Stomach (tissue), 4 donors: ENCODE measurements at regions not wholly inside any gene's neighbourhood (a gene's known extent, or its start where the extent isn't known, plus 50 kb on each side); places are given as distances from the start of the nearest gene placed in this dataset.

Experiments used
- POLR2A ChIP-seq, 4 donors: fragments of 450-650 bp; IDR thresholded peaks; one replicate each; pipeline ENCODE4 v1.6.1; 2016; ENCODE audit warnings: antibody characterized with exemption in 4 of 4, control low read depth in 2 of 4, mild to moderate bottlenecking in 1 of 4, moderate library complexity in 1 of 4
- TF ChIP-seq, protein P1 (sequence below), 7 experiments: fragments of 450-650 bp in 4 of 7; fragments of 200-600 bp in 3 of 7; sonication (generic) in 3 of 7; IDR thresholded peaks; one replicate each; pipeline ENCODE4 v1.5.1; 2016 to 2019; ENCODE audit warnings: antibody characterized with exemption in 7 of 7, control low read depth in 2 of 7, mild to moderate bottlenecking in 1 of 7

DNA sequence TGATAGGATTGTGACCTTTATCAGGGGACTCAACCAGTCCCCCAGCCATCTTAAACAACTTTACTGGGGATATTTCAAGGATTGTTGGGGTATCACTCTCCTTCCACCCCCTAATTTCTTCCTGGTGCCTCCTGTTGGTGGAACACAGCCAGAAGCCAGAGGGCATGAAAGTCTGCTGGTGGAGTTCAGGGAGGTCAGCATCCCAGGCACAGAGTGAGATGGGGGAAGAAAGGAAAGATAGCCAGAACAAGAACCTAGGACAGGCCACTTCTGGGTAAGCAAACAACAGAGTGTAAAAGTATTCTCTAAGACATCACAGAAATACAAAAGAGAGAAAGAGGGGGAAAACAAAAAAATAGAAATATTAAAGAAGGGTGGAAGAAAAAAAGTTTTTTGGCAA, 101.8 kb downstream of the SPRY2 start:
- TF ChIP-seq, protein P1, sequence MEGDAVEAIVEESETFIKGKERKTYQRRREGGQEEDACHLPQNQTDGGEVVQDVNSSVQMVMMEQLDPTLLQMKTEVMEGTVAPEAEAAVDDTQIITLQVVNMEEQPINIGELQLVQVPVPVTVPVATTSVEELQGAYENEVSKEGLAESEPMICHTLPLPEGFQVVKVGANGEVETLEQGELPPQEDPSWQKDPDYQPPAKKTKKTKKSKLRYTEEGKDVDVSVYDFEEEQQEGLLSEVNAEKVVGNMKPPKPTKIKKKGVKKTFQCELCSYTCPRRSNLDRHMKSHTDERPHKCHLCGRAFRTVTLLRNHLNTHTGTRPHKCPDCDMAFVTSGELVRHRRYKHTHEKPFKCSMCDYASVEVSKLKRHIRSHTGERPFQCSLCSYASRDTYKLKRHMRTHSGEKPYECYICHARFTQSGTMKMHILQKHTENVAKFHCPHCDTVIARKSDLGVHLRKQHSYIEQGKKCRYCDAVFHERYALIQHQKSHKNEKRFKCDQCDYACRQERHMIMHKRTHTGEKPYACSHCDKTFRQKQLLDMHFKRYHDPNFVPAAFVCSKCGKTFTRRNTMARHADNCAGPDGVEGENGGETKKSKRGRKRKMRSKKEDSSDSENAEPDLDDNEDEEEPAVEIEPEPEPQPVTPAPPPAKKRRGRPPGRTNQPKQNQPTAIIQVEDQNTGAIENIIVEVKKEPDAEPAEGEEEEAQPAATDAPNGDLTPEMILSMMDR (IDR thresholded peaks at IDR 0.05): no peak
- no peak for TF ChIP-seq POLR2A (IDR thresholded peaks at IDR 0.05)
